Astrocyte (in vitro differentiated cells and primary cell): ENCODE measurements at regions not wholly inside any gene's neighbourhood (a gene's known extent, or its start where the extent isn't known, plus 50 kb on each side); places are given as distances from the start of the nearest gene placed in this dataset.

Experiments used
- DNase-seq: peaks from one replicate; pipeline ENCODE4 v3.0.0-alpha.2; 2010; ENCODE audit warnings: low read depth
- FAIRE-seq: peaks from 2 replicates; lab custom pipeline; 2011; peaks lifted over from hg19 to GRCh38; lab: Jason Lieb, UNC
- H2AFZ ChIP-seq: 2 replicates; pipeline ENCODE4 v1.6.0; 2012; ENCODE audit warnings: low read depth, low read length, inconsistent platforms
- H3K27ac ChIP-seq: 2 replicates; pipeline ENCODE4 v1.5.1; 2011; ENCODE audit warnings: low read depth, low read length, inconsistent platforms
- H3K27me3 ChIP-seq: 2 replicates; pipeline ENCODE4 v1.6.0; 2011; ENCODE audit warnings: low read length, inconsistent platforms; ENCODE audit not compliant: insufficient read depth
- H3K36me3 ChIP-seq: 2 replicates; pipeline ENCODE4 v1.5.1; 2011; ENCODE audit warnings: low read length, inconsistent platforms; ENCODE audit not compliant: insufficient read depth
- H3K4me1 ChIP-seq: 2 replicates; pipeline ENCODE4 v1.5.1; 2011; ENCODE audit warnings: low read length, inconsistent platforms; ENCODE audit not compliant: insufficient read depth
- H3K4me2 ChIP-seq: 2 replicates; pipeline ENCODE4 v1.6.0; 2012; ENCODE audit warnings: low read length, inconsistent platforms
- H3K4me3 ChIP-seq: 2 replicates; pipeline ENCODE4 v1.5.1; 2011; ENCODE audit warnings: low read depth, mild to moderate bottlenecking, low read length, inconsistent platforms; ENCODE audit not compliant: insufficient read depth
- H3K79me2 ChIP-seq: 2 replicates; pipeline ENCODE4 v1.6.0; 2012; ENCODE audit warnings: mild to moderate bottlenecking, low read length, inconsistent platforms; ENCODE audit not compliant: insufficient read depth
- H3K9ac ChIP-seq: 2 replicates; pipeline ENCODE4 v1.6.0; 2012; ENCODE audit warnings: mild to moderate bottlenecking, low read length, inconsistent platforms
- H3K9me3 ChIP-seq: 2 replicates; pipeline ENCODE4 v1.5.1; 2012; ENCODE audit warnings: low read depth, mild to moderate bottlenecking, low read length, inconsistent platforms; ENCODE audit not compliant: insufficient read depth
- H4K20me1 ChIP-seq: 2 replicates; pipeline ENCODE4 v1.6.0; 2012; ENCODE audit warnings: low read length, inconsistent platforms; ENCODE audit not compliant: insufficient read depth
- H3K27ac Mint-ChIP-seq: one replicate; pipeline ENCODE4 v1.8.0; 2021; ENCODE audit warnings: mild to moderate bottlenecking, mixed read lengths; ENCODE audit not compliant: unreplicated experiment
- H3K27me3 Mint-ChIP-seq: one replicate; pipeline ENCODE4 v1.8.0; 2021; ENCODE audit warnings: low read depth, mixed read lengths; ENCODE audit not compliant: unreplicated experiment
- H3K36me3 Mint-ChIP-seq: one replicate; pipeline ENCODE4 v1.8.0; 2021; ENCODE audit warnings: low read depth, mixed read lengths; ENCODE audit not compliant: unreplicated experiment
- H3K4me1 Mint-ChIP-seq: one replicate; pipeline ENCODE4 v1.8.0; 2021; ENCODE audit warnings: low read depth, mixed read lengths; ENCODE audit not compliant: unreplicated experiment
- H3K4me3 Mint-ChIP-seq: one replicate; pipeline ENCODE4 v1.8.0; 2021; ENCODE audit warnings: mild to moderate bottlenecking, moderate library complexity, mixed read lengths; ENCODE audit not compliant: unreplicated experiment
- H3K9me3 Mint-ChIP-seq: one replicate; pipeline ENCODE4 v1.8.0; 2021; ENCODE audit warnings: mild to moderate bottlenecking, mixed read lengths; ENCODE audit not compliant: unreplicated experiment
- CTCF ChIP-seq: IDR thresholded peaks from 2 replicates; pipeline ENCODE4 v1.5.1; 2011; ENCODE audit warnings: low read depth, mild to moderate bottlenecking, inconsistent platforms, low read length, moderate library complexity; ENCODE audit not compliant: insufficient read depth
- EZH2 ChIP-seq: IDR thresholded peaks from 2 replicates; pipeline ENCODE4 v1.6.1; 2012; ENCODE audit warnings: mild to moderate bottlenecking, low read length, inconsistent platforms; ENCODE audit not compliant: insufficient read depth

- no peaks in the 10 kb centered on the region for H3K4me1 ChIP-seq
- H3K4me2 ChIP-seq: no peak overlapping the region
- no peaks in the 10 kb centered on the region for H3K9me3 ChIP-seq
- H3K36me3 ChIP-seq: no peaks in the 10 kb centered on the region
- no peak overlapping the region for H3K27ac ChIP-seq
- no peak overlapping the region for H3K4me3 ChIP-seq
- Mint-ChIP-seq H3K9me3 (no peaks in the 10 kb centered on the region), H3K27ac (no peak overlapping the region), H3K4me1 (no peaks in the 10 kb centered on the region), H3K36me3 (no peaks in the 10 kb centered on the region), H3K4me3 (no peak overlapping the region), H3K27me3 (peaks cover 6% of the 10 kb centered on the region)
- no peaks in the 10 kb centered on the region for H3K79me2 ChIP-seq
- no peaks in the 10 kb centered on the region for H4K20me1 ChIP-seq
- no peak for FAIRE-seq
- no peaks in the 10 kb centered on the region for H3K27me3 ChIP-seq
- no peak for TF ChIP-seq EZH2
- no peak for TF ChIP-seq CTCF
- no peak for DNase-seq
- no peak overlapping the region for H3K9ac ChIP-seq
- H2AFZ ChIP-seq: no peak overlapping the region
Measured at GRCh38 chr2:104049438-104049837, 804.5 kb upstream of the POU3F3 start.

- Histone ChIP-seq H3K27ac (no peak overlapping the region), H3K36me3 (no peaks in the 10 kb centered on the region), H3K79me2 (no peaks in the 10 kb centered on the region), H2AFZ (no peak overlapping the region), H3K4me3 (no peak overlapping the region), H3K4me2 (no peak overlapping the region), H4K20me1 (no peaks in the 10 kb centered on the region), H3K9me3 (no peaks in the 10 kb centered on the region), H3K9ac (no peak overlapping the region), H3K27me3 (no peaks in the 10 kb centered on the region), H3K4me1 (no peaks in the 10 kb centered on the region)
- Mint-ChIP-seq H3K9me3 (no peaks in the 10 kb centered on the region), H3K4me1 (no peaks in the 10 kb centered on the region), H3K36me3 (no peaks in the 10 kb centered on the region), H3K27ac (no peak overlapping the region), H3K27me3 (peaks cover 6% of the 10 kb centered on the region), H3K4me3 (no peak overlapping the region)
- FAIRE-seq (no peak), DNase-seq (no peak)
- TF ChIP-seq CTCF (no peak), EZH2 (no peak)
Measured at GRCh38 chr2:104049981-104050380, 803.9 kb upstream of the POU3F3 start.

GRCh38 chr2:104050656-104051242 is 803.2 kb upstream of the POU3F3 start:
- Histone ChIP-seq H3K79me2 (no peaks in the 10 kb centered on the region), H4K20me1 (no peaks in the 10 kb centered on the region), H2AFZ (no peak overlapping the region), H3K4me3 (no peak overlapping the region), H3K27me3 (no peaks in the 10 kb centered on the region), H3K9me3 (no peaks in the 10 kb centered on the region), H3K4me2 (no peak overlapping the region), H3K4me1 (no peaks in the 10 kb centered on the region), H3K36me3 (no peaks in the 10 kb centered on the region), H3K27ac (no peak overlapping the region), H3K9ac (no peak overlapping the region)
- FAIRE-seq (no peak), DNase-seq (no peak)
- peaks cover 6% of the 10 kb centered on the region for H3K27me3 Mint-ChIP-seq
- no peak for TF ChIP-seq EZH2
- TF ChIP-seq CTCF: no peak
- H3K9me3 Mint-ChIP-seq: no peaks in the 10 kb centered on the region
- no peak overlapping the region for H3K4me3 Mint-ChIP-seq
- H3K4me1 Mint-ChIP-seq: no peaks in the 10 kb centered on the region
- H3K27ac Mint-ChIP-seq: no peak overlapping the region
- no peaks in the 10 kb centered on the region for H3K36me3 Mint-ChIP-seq
